Calu3 (cell line): ENCODE measurements at regions not wholly inside any gene's neighbourhood (a gene's known extent, or its start where the extent isn't known, plus 50 kb on each side); places are given as distances from the start of the nearest gene placed in this dataset.

Source experiments
- BruUV-seq: library from RNA; stranded (reverse); fragments of 400-500 nt; replicated peaks from 2 replicates; lab custom pipeline; 2021; lab: Mats Ljungman, UMichigan
- CTCF ChIA-PET: fragments of 300-600 bp; sonication (Branson Sonifier 250); formaldehyde crosslinking; loops from one replicate; lab custom pipeline; 2022; ENCODE audit warnings: antibody characterized with exemption; lab: Charles Lee
- DNase-seq: peaks from one replicate; pipeline ENCODE4 v3.0.0; 2022
- H3K27ac Mint-ChIP-seq: one replicate; pipeline ENCODE4 v1.8.0; 2022; ENCODE audit warnings: mixed read lengths; ENCODE audit not compliant: unreplicated experiment
- H3K27me3 Mint-ChIP-seq: one replicate; pipeline ENCODE4 v1.8.0; 2022; ENCODE audit warnings: mixed read lengths; ENCODE audit not compliant: unreplicated experiment
- H3K36me3 Mint-ChIP-seq: one replicate; pipeline ENCODE4 v1.8.0; 2022; ENCODE audit warnings: mild to moderate bottlenecking, moderate library complexity, mixed read lengths; ENCODE audit not compliant: insufficient read depth, unreplicated experiment
- H3K4me1 Mint-ChIP-seq: one replicate; pipeline ENCODE4 v1.8.0; 2022; ENCODE audit warnings: mild to moderate bottlenecking, low read depth, mixed read lengths; ENCODE audit not compliant: unreplicated experiment
- H3K4me3 Mint-ChIP-seq: one replicate; pipeline ENCODE4 v1.8.0; 2022; ENCODE audit warnings: mild to moderate bottlenecking, low read depth, moderate library complexity, mixed read lengths; ENCODE audit not compliant: unreplicated experiment
- H3K9me3 Mint-ChIP-seq: one replicate; pipeline ENCODE4 v1.8.0; 2022; ENCODE audit warnings: low read depth, mixed read lengths; ENCODE audit not compliant: unreplicated experiment
- intact Hi-C: fragments of 100-400 bp; cut with micrococcal nuclease; formaldehyde crosslinking; loops from one replicate; pipeline ENCODE4 v1.10.0; 2022; ENCODE audit not compliant: unreplicated experiment
- TF ChIP-seq, protein P1 (sequence below): fragments of 200-600 bp; IDR thresholded peaks from one replicate; pipeline ENCODE4 v1.8.0; 2022; ENCODE audit warnings: antibody characterized with exemption; ENCODE audit not compliant: unreplicated experiment

DNA sequence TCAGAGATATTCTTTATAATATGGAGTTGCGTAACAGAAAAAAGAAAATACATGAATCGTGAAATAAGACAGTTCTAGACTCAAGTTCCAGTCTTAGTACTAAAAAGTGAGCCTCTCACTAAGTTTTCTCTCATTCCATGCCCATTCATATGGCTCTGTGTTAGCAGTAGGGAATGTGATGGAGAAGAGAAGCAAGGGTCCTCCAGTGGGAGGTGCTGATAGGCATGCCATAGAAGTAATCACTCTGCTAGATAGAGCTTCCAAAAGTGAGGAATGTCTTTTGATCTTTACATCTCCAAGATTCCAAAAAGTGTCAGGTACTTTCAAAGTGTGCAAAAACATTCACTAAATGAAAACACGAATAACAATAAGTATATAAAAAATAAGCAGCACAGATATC lies 678.4 kb downstream of the DCDC2C start:
- H3K9me3 Mint-ChIP-seq = peaks cover 10% of the 10 kb centered on the region
- H3K4me1 Mint-ChIP-seq = no peaks in the 10 kb centered on the region
- H3K4me3 Mint-ChIP-seq = no peak overlapping the region
- no TSS peak for BruUV-seq
- no peak overlapping the region for H3K27ac Mint-ChIP-seq
- DNase-seq = no peak
- no peaks in the 10 kb centered on the region for H3K36me3 Mint-ChIP-seq
- no peaks in the 10 kb centered on the region for H3K27me3 Mint-ChIP-seq
- intact Hi-C loops = no loop called here
- CTCF ChIA-PET = no interaction called here
- TF ChIP-seq, protein P1, sequence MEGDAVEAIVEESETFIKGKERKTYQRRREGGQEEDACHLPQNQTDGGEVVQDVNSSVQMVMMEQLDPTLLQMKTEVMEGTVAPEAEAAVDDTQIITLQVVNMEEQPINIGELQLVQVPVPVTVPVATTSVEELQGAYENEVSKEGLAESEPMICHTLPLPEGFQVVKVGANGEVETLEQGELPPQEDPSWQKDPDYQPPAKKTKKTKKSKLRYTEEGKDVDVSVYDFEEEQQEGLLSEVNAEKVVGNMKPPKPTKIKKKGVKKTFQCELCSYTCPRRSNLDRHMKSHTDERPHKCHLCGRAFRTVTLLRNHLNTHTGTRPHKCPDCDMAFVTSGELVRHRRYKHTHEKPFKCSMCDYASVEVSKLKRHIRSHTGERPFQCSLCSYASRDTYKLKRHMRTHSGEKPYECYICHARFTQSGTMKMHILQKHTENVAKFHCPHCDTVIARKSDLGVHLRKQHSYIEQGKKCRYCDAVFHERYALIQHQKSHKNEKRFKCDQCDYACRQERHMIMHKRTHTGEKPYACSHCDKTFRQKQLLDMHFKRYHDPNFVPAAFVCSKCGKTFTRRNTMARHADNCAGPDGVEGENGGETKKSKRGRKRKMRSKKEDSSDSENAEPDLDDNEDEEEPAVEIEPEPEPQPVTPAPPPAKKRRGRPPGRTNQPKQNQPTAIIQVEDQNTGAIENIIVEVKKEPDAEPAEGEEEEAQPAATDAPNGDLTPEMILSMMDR = no peak

DNA sequence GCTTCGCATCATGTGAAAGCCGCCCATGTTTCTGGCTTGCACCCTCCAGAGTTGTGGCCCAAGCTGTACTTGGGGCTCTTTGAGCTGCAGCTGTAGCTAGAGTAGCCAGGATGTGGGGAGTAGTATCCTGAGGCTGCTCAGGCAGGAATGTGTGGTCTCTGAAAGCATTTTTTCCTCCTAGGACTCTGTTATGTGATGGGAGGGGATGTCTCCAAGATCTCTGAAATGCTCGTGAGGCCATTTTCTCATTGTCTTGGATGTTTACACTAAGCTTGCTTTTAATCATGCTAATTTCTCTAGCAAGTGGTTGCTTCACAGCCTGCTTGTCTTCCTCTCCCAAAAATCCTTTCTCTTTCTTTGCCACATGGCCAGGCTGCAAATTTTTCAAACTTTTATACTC lies 687.6 kb downstream of the DCDC2C start:
- no peaks in the 10 kb centered on the region for H3K27me3 Mint-ChIP-seq
- no TSS peak for BruUV-seq
- no peak overlapping the region for H3K27ac Mint-ChIP-seq
- no peaks in the 10 kb centered on the region for H3K36me3 Mint-ChIP-seq
- TF ChIP-seq, protein P1 = no peak
- CTCF ChIA-PET = interaction anchor here (0.6 kb wide), 1 partner anchor 48 kb away, joined by 3 read pairs; no protein-coding TSS in a partner anchor
- DNase-seq = no peak
- intact Hi-C loops = no loop called here
- peaks cover 15% of the 10 kb centered on the region for H3K9me3 Mint-ChIP-seq
- H3K4me3 Mint-ChIP-seq = no peak overlapping the region
- H3K4me1 Mint-ChIP-seq = no peaks in the 10 kb centered on the region

DNA sequence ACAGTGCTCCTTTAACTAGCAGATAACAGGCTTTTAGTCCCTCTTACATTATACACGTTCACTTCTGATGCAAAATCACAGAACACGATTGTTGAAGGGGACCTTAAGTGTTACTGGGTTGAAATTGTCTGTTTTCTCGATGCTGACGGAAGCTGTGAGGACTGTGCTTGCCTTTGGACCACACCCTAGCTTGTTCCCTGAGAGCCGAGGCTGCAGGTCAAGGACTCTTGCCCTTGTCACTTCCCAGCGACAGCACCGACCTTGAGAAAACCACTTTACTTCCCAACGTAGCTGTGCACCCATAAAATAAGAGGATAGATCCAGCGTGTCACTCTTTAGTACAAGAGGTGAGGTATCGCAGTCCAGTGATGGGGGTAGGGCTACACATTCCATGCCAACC lies 701.0 kb downstream of the DCDC2C start:
- DNase-seq = no peak
- H3K9me3 Mint-ChIP-seq = peaks cover 16% of the 10 kb centered on the region
- TF ChIP-seq, protein P1 = no peak
- H3K27me3 Mint-ChIP-seq = no peaks in the 10 kb centered on the region
- BruUV-seq = no TSS peak
- H3K36me3 Mint-ChIP-seq = no peaks in the 10 kb centered on the region
- CTCF ChIA-PET = no interaction called here
- intact Hi-C loops = no loop called here
- no peaks in the 10 kb centered on the region for H3K4me1 Mint-ChIP-seq
- H3K27ac Mint-ChIP-seq = no peak overlapping the region
- no peak overlapping the region for H3K4me3 Mint-ChIP-seq

DNA sequence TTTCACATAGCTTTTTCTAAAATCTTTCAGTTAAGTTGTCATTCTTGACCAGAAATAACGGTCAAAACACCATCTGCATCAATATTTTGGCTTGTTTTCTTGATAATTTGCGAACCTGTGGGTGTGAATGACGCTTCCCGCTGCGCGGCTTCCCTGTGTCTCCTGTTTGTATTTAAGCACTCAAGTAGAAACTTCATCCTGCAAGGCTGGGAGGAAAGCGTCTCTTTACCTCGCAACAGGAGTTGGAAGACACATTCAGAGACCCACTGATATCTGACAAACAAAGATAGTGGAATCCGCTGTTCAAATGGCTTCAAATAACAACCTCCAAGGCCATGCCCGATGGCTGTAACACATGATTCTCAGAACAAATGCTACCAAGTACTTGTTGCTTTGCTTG lies 704.9 kb downstream of the DCDC2C start:
- no peak overlapping the region for H3K27ac Mint-ChIP-seq
- DNase-seq = no peak
- no peaks in the 10 kb centered on the region for H3K36me3 Mint-ChIP-seq
- TF ChIP-seq, protein P1 = no peak
- no peak overlapping the region for H3K4me3 Mint-ChIP-seq
- CTCF ChIA-PET = interaction anchor here (0.8 kb wide), 1 partner anchor 18 kb away, joined by 3 read pairs; no protein-coding TSS in a partner anchor
- BruUV-seq = no TSS peak
- H3K9me3 Mint-ChIP-seq = peaks cover 21% of the 10 kb centered on the region
- no peaks in the 10 kb centered on the region for H3K27me3 Mint-ChIP-seq
- intact Hi-C loops = no loop called here
- H3K4me1 Mint-ChIP-seq = no peaks in the 10 kb centered on the region
